ENCODE measurements at regions not wholly inside any gene's neighbourhood (a gene's known extent, or its start where the extent isn't known, plus 50 kb on each side); places are given as distances from the start of the nearest gene placed in this dataset.
A peak's percentile ranks its signal among the peaks of the same experiment; 100 is the strongest.

GRCh38 chr21:15444118-15444960 lies 285.4 kb upstream of the USP25 start (continued):
- TF ChIP-seq ZNF878 (CRISPR knock-in tag; IDR thresholded peaks at IDR 0.05) = no peak
- 0 out of 2 replicates have a peak, but pooled peaks have one; percentile 67 for TF ChIP-seq NR1H2 (CRISPR knock-in tag; IDR thresholded peaks at IDR 0.05; ENCODE audit: borderline replicate concordance, low read depth)
- peak; percentile 91 for TF ChIP-seq ZMYM4 (CRISPR knock-in tag; IDR thresholded peaks at IDR 0.05)
- TF ChIP-seq, protein P1, sequence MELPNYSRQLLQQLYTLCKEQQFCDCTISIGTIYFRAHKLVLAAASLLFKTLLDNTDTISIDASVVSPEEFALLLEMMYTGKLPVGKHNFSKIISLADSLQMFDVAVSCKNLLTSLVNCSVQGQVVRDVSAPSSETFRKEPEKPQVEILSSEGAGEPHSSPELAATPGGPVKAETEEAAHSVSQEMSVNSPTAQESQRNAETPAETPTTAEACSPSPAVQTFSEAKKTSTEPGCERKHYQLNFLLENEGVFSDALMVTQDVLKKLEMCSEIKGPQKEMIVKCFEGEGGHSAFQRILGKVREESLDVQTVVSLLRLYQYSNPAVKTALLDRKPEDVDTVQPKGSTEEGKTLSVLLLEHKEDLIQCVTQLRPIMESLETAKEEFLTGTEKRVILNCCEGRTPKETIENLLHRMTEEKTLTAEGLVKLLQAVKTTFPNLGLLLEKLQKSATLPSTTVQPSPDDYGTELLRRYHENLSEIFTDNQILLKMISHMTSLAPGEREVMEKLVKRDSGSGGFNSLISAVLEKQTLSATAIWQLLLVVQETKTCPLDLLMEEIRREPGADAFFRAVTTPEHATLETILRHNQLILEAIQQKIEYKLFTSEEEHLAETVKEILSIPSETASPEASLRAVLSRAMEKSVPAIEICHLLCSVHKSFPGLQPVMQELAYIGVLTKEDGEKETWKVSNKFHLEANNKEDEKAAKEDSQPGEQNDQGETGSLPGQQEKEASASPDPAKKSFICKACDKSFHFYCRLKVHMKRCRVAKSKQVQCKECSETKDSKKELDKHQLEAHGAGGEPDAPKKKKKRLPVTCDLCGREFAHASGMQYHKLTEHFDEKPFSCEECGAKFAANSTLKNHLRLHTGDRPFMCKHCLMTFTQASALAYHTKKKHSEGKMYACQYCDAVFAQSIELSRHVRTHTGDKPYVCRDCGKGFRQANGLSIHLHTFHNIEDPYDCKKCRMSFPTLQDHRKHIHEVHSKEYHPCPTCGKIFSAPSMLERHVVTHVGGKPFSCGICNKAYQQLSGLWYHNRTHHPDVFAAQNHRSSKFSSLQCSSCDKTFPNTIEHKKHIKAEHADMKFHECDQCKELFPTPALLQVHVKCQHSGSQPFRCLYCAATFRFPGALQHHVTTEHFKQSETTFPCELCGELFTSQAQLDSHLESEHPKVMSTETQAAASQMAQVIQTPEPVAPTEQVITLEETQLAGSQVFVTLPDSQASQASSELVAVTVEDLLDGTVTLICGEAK (IDR thresholded peaks at IDR 0.05) = no peak
- TF ChIP-seq, protein P1 (CRISPR knock-in tag; IDR thresholded peaks at IDR 0.05) = no peak; the same call in 1 of the 2 replicates
- TF ChIP-seq EEA1 (CRISPR knock-in tag; IDR thresholded peaks at IDR 0.05; ENCODE audit: borderline replicate concordance) = no peak
- TF ChIP-seq ZNF841 (CRISPR knock-in tag; IDR thresholded peaks at IDR 0.05; ENCODE audit: borderline replicate concordance) = no peak
- TF ChIP-seq ZNF746 (CRISPR knock-in tag; IDR thresholded peaks at IDR 0.05) = no peak
- TF ChIP-seq, protein P2, sequence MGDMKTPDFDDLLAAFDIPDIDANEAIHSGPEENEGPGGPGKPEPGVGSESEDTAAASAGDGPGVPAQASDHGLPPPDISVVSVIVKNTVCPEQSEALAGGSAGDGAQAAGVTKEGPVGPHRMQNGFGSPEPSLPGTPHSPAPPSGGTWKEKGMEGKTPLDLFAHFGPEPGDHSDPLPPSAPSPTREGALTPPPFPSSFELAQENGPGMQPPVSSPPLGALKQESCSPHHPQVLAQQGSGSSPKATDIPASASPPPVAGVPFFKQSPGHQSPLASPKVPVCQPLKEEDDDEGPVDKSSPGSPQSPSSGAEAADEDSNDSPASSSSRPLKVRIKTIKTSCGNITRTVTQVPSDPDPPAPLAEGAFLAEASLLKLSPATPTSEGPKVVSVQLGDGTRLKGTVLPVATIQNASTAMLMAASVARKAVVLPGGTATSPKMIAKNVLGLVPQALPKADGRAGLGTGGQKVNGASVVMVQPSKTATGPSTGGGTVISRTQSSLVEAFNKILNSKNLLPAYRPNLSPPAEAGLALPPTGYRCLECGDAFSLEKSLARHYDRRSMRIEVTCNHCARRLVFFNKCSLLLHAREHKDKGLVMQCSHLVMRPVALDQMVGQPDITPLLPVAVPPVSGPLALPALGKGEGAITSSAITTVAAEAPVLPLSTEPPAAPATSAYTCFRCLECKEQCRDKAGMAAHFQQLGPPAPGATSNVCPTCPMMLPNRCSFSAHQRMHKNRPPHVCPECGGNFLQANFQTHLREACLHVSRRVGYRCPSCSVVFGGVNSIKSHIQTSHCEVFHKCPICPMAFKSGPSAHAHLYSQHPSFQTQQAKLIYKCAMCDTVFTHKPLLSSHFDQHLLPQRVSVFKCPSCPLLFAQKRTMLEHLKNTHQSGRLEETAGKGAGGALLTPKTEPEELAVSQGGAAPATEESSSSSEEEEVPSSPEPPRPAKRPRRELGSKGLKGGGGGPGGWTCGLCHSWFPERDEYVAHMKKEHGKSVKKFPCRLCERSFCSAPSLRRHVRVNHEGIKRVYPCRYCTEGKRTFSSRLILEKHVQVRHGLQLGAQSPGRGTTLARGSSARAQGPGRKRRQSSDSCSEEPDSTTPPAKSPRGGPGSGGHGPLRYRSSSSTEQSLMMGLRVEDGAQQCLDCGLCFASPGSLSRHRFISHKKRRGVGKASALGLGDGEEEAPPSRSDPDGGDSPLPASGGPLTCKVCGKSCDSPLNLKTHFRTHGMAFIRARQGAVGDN (CRISPR knock-in tag; IDR thresholded peaks at IDR 0.05) = peak; percentile 31; the same call in 1 of the 2 replicates
- TF ChIP-seq ZNF607 (CRISPR knock-in tag; IDR thresholded peaks at IDR 0.05; ENCODE audit: borderline replicate concordance) = no peak
- TF ChIP-seq, protein P3, sequence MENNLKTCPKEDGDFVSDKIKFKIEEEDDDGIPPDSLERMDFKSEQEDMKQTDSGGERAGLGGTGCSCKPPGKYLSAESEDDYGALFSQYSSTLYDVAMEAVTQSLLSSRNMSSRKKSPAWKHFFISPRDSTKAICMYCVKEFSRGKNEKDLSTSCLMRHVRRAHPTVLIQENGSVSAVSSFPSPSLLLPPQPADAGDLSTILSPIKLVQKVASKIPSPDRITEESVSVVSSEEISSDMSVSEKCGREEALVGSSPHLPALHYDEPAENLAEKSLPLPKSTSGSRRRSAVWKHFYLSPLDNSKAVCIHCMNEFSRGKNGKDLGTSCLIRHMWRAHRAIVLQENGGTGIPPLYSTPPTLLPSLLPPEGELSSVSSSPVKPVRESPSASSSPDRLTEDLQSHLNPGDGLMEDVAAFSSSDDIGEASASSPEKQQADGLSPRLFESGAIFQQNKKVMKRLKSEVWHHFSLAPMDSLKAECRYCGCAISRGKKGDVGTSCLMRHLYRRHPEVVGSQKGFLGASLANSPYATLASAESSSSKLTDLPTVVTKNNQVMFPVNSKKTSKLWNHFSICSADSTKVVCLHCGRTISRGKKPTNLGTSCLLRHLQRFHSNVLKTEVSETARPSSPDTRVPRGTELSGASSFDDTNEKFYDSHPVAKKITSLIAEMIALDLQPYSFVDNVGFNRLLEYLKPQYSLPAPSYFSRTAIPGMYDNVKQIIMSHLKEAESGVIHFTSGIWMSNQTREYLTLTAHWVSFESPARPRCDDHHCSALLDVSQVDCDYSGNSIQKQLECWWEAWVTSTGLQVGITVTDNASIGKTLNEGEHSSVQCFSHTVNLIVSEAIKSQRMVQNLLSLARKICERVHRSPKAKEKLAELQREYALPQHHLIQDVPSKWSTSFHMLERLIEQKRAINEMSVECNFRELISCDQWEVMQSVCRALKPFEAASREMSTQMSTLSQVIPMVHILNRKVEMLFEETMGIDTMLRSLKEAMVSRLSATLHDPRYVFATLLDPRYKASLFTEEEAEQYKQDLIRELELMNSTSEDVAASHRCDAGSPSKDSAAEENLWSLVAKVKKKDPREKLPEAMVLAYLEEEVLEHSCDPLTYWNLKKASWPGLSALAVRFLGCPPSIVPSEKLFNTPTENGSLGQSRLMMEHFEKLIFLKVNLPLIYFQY (CRISPR knock-in tag; IDR thresholded peaks at IDR 0.05; ENCODE audit: borderline replicate concordance) = no peak
